Activated naive CD8-positive, alpha-beta T cell treated with anti-CD3 and anti-CD28 coated beads, Interleukin-2, amount 10 ng/mL, durations not matched to agents 7 days and 5 days (primary cell): ENCODE measurements at regions not wholly inside any gene's neighbourhood (a gene's known extent, or its start where the extent isn't known, plus 50 kb on each side); places are given as distances from the start of the nearest gene placed in this dataset.
"Not testable (repeated sequence)": the region's sequence is repeated elsewhere in the genome, so short reads cannot be mapped to it uniquely, and the experiment has no call there.

ENCODE experiments used
- ATAC-seq: fragments of 150-1000 bp; cut with Tn5 transposase; one replicate; pipeline ENCODE4 v1.10.0; 2021; ENCODE audit warnings: low read depth, moderate library complexity
- POLR2A ChIA-PET: fragments of 350-600 bp; sonication (Branson Sonifier 250); formaldehyde crosslinking; loops from one replicate; lab custom pipeline; 2021; ENCODE audit warnings: antibody characterized with exemption; lab: Charles Lee
- DNase-seq: peaks from one replicate; pipeline ENCODE4 v3.0.0; 2021
- H3K27ac Mint-ChIP-seq: one replicate; pipeline ENCODE4 v1.8.0; 2022; ENCODE audit warnings: mild to moderate bottlenecking, mixed read lengths
- H3K27me3 Mint-ChIP-seq: one replicate; pipeline ENCODE4 v1.8.0; 2022; ENCODE audit warnings: mild to moderate bottlenecking, moderate library complexity, mixed read lengths
- H3K36me3 Mint-ChIP-seq: one replicate; pipeline ENCODE4 v1.8.0; 2021; ENCODE audit warnings: mild to moderate bottlenecking, mixed read lengths
- H3K4me1 Mint-ChIP-seq: one replicate; pipeline ENCODE4 v1.8.0; 2021; ENCODE audit warnings: mixed read lengths
- H3K4me3 Mint-ChIP-seq: one replicate; pipeline ENCODE4 v1.8.0; 2022; ENCODE audit warnings: mild to moderate bottlenecking, moderate library complexity, mixed read lengths
- H3K9me3 Mint-ChIP-seq: one replicate; pipeline ENCODE4 v1.8.0; 2021; ENCODE audit warnings: mixed read lengths

GRCh38 chr3:70615286-70615685 is 302.8 kb upstream of the MDFIC2 start:
- Mint-ChIP-seq H3K27me3 (peaks cover 7% of the 10 kb centered on the region), H3K27ac (no peak overlapping the region), H3K4me3 (no peak overlapping the region), H3K9me3 (peaks cover 5% of the 10 kb centered on the region), H3K36me3 (no peaks in the 10 kb centered on the region), H3K4me1 (no peaks in the 10 kb centered on the region)
- DNase-seq: no peak
- POLR2A ChIA-PET: no interaction called here
- no peak for ATAC-seq

- Mint-ChIP-seq H3K9me3 (peaks cover 5% of the 10 kb centered on the region), H3K4me1 (no peaks in the 10 kb centered on the region), H3K27ac (no peak overlapping the region), H3K4me3 (no peak overlapping the region), H3K36me3 (no peaks in the 10 kb centered on the region), H3K27me3 (peaks cover 5% of the 10 kb centered on the region)
- ATAC-seq (no peak), DNase-seq (no peak)
- POLR2A ChIA-PET: no interaction called here
Measured at GRCh38 chr3:70614111-70614510, 301.7 kb upstream of the MDFIC2 start.

GRCh38 chr3:70612920-70613319 is 300.5 kb upstream of the MDFIC2 start:
- H3K9me3 Mint-ChIP-seq: peaks cover 2% of the 10 kb centered on the region
- POLR2A ChIA-PET: no interaction called here
- H3K4me1 Mint-ChIP-seq: no peaks in the 10 kb centered on the region
- H3K27ac Mint-ChIP-seq: no peak overlapping the region
- H3K36me3 Mint-ChIP-seq: no peaks in the 10 kb centered on the region
- H3K4me3 Mint-ChIP-seq: no peak overlapping the region
- H3K27me3 Mint-ChIP-seq: peaks cover 3% of the 10 kb centered on the region
- DNase-seq (no peak), ATAC-seq (no peak)

- DNase-seq, H3K27ac Mint-ChIP-seq, H3K36me3 Mint-ChIP-seq, H3K4me3 Mint-ChIP-seq, H3K4me1 Mint-ChIP-seq, H3K27me3 Mint-ChIP-seq, POLR2A ChIA-PET, ATAC-seq, H3K9me3 Mint-ChIP-seq: not testable (repeated sequence)
Measured at GRCh38 chr3:70611667-70612277, 299.3 kb upstream of the MDFIC2 start.

- no peak overlapping the region for H3K4me3 Mint-ChIP-seq
- POLR2A ChIA-PET: no interaction called here
- no peak overlapping the region for H3K27ac Mint-ChIP-seq
- no peaks in the 10 kb centered on the region for H3K36me3 Mint-ChIP-seq
- H3K27me3 Mint-ChIP-seq: peaks cover 3% of the 10 kb centered on the region
- DNase-seq (no peak), ATAC-seq (no peak)
- H3K9me3 Mint-ChIP-seq: no peaks in the 10 kb centered on the region
- H3K4me1 Mint-ChIP-seq: no peaks in the 10 kb centered on the region
Measured at GRCh38 chr3:70608434-70608833, 296.0 kb upstream of the MDFIC2 start.

- H3K27ac Mint-ChIP-seq: no peak overlapping the region
Measured at GRCh38 chr3:70607469-70607868, 295.0 kb upstream of the MDFIC2 start.

GRCh38 chr3:70606018-70606417 is 293.6 kb upstream of the MDFIC2 start:
- H3K4me1 Mint-ChIP-seq: peaks cover 2% of the 10 kb centered on the region
- no peak overlapping the region for H3K4me3 Mint-ChIP-seq
- DNase-seq (no peak), ATAC-seq (no peak)
- H3K36me3 Mint-ChIP-seq: no peaks in the 10 kb centered on the region
- H3K27me3 Mint-ChIP-seq: peaks cover 3% of the 10 kb centered on the region
- no peak overlapping the region for H3K27ac Mint-ChIP-seq
- POLR2A ChIA-PET: no interaction called here
- H3K9me3 Mint-ChIP-seq: no peaks in the 10 kb centered on the region

More at GRCh38 chr3:70607469-70607868, 295.0 kb upstream of the MDFIC2 start:
- Mint-ChIP-seq H3K9me3 (no peaks in the 10 kb centered on the region), H3K36me3 (no peaks in the 10 kb centered on the region), H3K27me3 (peaks cover 3% of the 10 kb centered on the region), H3K4me3 (no peak overlapping the region), H3K4me1 (peaks cover 2% of the 10 kb centered on the region)
- ATAC-seq (no peak), DNase-seq (no peak)
- POLR2A ChIA-PET: no interaction called here

GRCh38 chr3:70603103-70603502 is 290.7 kb upstream of the MDFIC2 start:
- POLR2A ChIA-PET: no interaction called here
- DNase-seq: no peak
- no peak for ATAC-seq
- Mint-ChIP-seq H3K9me3 (no peaks in the 10 kb centered on the region), H3K4me1 (peaks cover 2% of the 10 kb centered on the region), H3K36me3 (no peaks in the 10 kb centered on the region), H3K27ac (no peak overlapping the region), H3K27me3 (peaks cover 2% of the 10 kb centered on the region), H3K4me3 (no peak overlapping the region)

- POLR2A ChIA-PET: no interaction called here
- Mint-ChIP-seq H3K4me3 (no peak overlapping the region), H3K9me3 (peaks cover 3% of the 10 kb centered on the region), H3K27me3 (peaks cover 8% of the 10 kb centered on the region), H3K4me1 (no peaks in the 10 kb centered on the region), H3K36me3 (no peaks in the 10 kb centered on the region), H3K27ac (no peak overlapping the region)
- ATAC-seq (no peak), DNase-seq (no peak)
Measured at GRCh38 chr3:70597312-70597711, 284.9 kb upstream of the MDFIC2 start.

- ATAC-seq (no peak), DNase-seq (no peak)
- H3K4me1 Mint-ChIP-seq: no peaks in the 10 kb centered on the region
- peaks cover 10% of the 10 kb centered on the region for H3K27me3 Mint-ChIP-seq
- no peak overlapping the region for H3K27ac Mint-ChIP-seq
- no peaks in the 10 kb centered on the region for H3K36me3 Mint-ChIP-seq
- H3K4me3 Mint-ChIP-seq: no peak overlapping the region
- H3K9me3 Mint-ChIP-seq: no peaks in the 10 kb centered on the region
- POLR2A ChIA-PET: no interaction called here
Measured at GRCh38 chr3:70583682-70584081, 271.2 kb upstream of the MDFIC2 start.

- Mint-ChIP-seq H3K27me3 (peaks cover 7% of the 10 kb centered on the region), H3K4me3 (no peak overlapping the region), H3K9me3 (no peaks in the 10 kb centered on the region), H3K36me3 (no peaks in the 10 kb centered on the region), H3K4me1 (no peaks in the 10 kb centered on the region), H3K27ac (no peak overlapping the region)
- DNase-seq: no peak
- POLR2A ChIA-PET: no interaction called here
- no peak for ATAC-seq
Measured at GRCh38 chr3:70582803-70583202, 270.4 kb upstream of the MDFIC2 start.

GRCh38 chr3:70580021-70580420 is 267.6 kb upstream of the MDFIC2 start:
- POLR2A ChIA-PET: no interaction called here
- Mint-ChIP-seq H3K9me3 (no peaks in the 10 kb centered on the region), H3K27ac (no peak overlapping the region), H3K4me1 (no peaks in the 10 kb centered on the region), H3K4me3 (no peak overlapping the region), H3K27me3 (peaks cover 12% of the 10 kb centered on the region), H3K36me3 (no peaks in the 10 kb centered on the region)
- ATAC-seq (no peak), DNase-seq (no peak)

- Mint-ChIP-seq H3K9me3 (peaks cover 6% of the 10 kb centered on the region), H3K4me1 (peaks cover 2% of the 10 kb centered on the region), H3K4me3 (no peak overlapping the region), H3K36me3 (peaks cover 1% of the 10 kb centered on the region), H3K27ac (no peak overlapping the region), H3K27me3 (peaks cover 9% of the 10 kb centered on the region)
- POLR2A ChIA-PET: no interaction called here
- ATAC-seq (no peak), DNase-seq (no peak)
Measured at GRCh38 chr3:70571696-70572095, 259.3 kb upstream of the MDFIC2 start.

GRCh38 chr3:70570584-70570983 is 258.1 kb upstream of the MDFIC2 start:
- Mint-ChIP-seq H3K4me1 (peaks cover 2% of the 10 kb centered on the region), H3K27me3 (peaks cover under 1% of the 10 kb centered on the region), H3K9me3 (peaks cover 6% of the 10 kb centered on the region), H3K36me3 (peaks cover 1% of the 10 kb centered on the region), H3K27ac (no peak overlapping the region), H3K4me3 (no peak overlapping the region)
- POLR2A ChIA-PET: no interaction called here
- DNase-seq (no peak), ATAC-seq (no peak)

GRCh38 chr3:70568626-70569025 is 256.2 kb upstream of the MDFIC2 start:
- Mint-ChIP-seq H3K27ac (no peak overlapping the region), H3K4me3 (no peak overlapping the region), H3K36me3 (peaks cover 1% of the 10 kb centered on the region), H3K27me3 (peaks cover 2% of the 10 kb centered on the region), H3K9me3 (peaks cover 11% of the 10 kb centered on the region), H3K4me1 (peaks cover 2% of the 10 kb centered on the region)
- DNase-seq (no peak), ATAC-seq (no peak)
- POLR2A ChIA-PET: no interaction called here
